Activated CD4-positive, alpha-beta T cell treated with anti-CD3 and anti-CD28 coated beads, Interleukin-2, amount 10 ng/mL, durations not matched to agents 7 days and 5 days (primary cell): ENCODE measurements at regions not wholly inside any gene's neighbourhood (a gene's known extent, or its start where the extent isn't known, plus 50 kb on each side); places are given as distances from the start of the nearest gene placed in this dataset.

Experiments used
- CTCF ChIA-PET: fragments of 350-600 bp; sonication (Branson Sonifier 250); formaldehyde crosslinking; loops from one replicate; lab custom pipeline; 2021; ENCODE audit warnings: antibody characterized with exemption; lab: Charles Lee
- POLR2A ChIA-PET: fragments of 350-600 bp; sonication (Branson Sonifier 250); formaldehyde crosslinking; loops from one replicate; lab custom pipeline; 2021; ENCODE audit warnings: antibody characterized with exemption; lab: Charles Lee
- DNase-seq: peaks from one replicate; pipeline ENCODE4 v3.0.0-alpha.2; 2020
- H3K27ac Mint-ChIP-seq: one replicate; pipeline ENCODE4 v1.8.0; 2021; ENCODE audit warnings: mild to moderate bottlenecking, moderate library complexity, mixed read lengths
- H3K27me3 Mint-ChIP-seq: one replicate; pipeline ENCODE4 v1.8.0; 2021; ENCODE audit warnings: mixed read lengths
- H3K36me3 Mint-ChIP-seq: one replicate; pipeline ENCODE4 v1.8.0; 2021; ENCODE audit warnings: low read depth, mixed read lengths
- H3K4me1 Mint-ChIP-seq: one replicate; pipeline ENCODE4 v1.8.0; 2021; ENCODE audit warnings: mixed read lengths
- H3K4me3 Mint-ChIP-seq: one replicate; pipeline ENCODE4 v1.8.0; 2021; ENCODE audit warnings: mild to moderate bottlenecking, moderate library complexity, mixed read lengths
- H3K9me3 Mint-ChIP-seq: one replicate; pipeline ENCODE4 v1.8.0; 2021; ENCODE audit warnings: mixed read lengths

GRCh38 chr20:39654171-39654570 is 692.0 kb downstream of the DHX35 start:
- no peak overlapping the region for H3K4me3 Mint-ChIP-seq
- H3K27ac Mint-ChIP-seq, result no peak overlapping the region
- no peaks in the 10 kb centered on the region for H3K4me1 Mint-ChIP-seq
- H3K9me3 Mint-ChIP-seq, result no peaks in the 10 kb centered on the region
- ChIA-PET POLR2A (no interaction called here), CTCF (no interaction called here)
- no peaks in the 10 kb centered on the region for H3K36me3 Mint-ChIP-seq
- no peak for DNase-seq
- no peaks in the 10 kb centered on the region for H3K27me3 Mint-ChIP-seq

- POLR2A ChIA-PET, result no interaction called here
- no peak overlapping the region for H3K27ac Mint-ChIP-seq
- CTCF ChIA-PET, result no interaction called here
- DNase-seq, result no peak
- H3K9me3 Mint-ChIP-seq, result no peaks in the 10 kb centered on the region
- H3K4me1 Mint-ChIP-seq, result no peaks in the 10 kb centered on the region
- no peaks in the 10 kb centered on the region for H3K27me3 Mint-ChIP-seq
- no peak overlapping the region for H3K4me3 Mint-ChIP-seq
- no peaks in the 10 kb centered on the region for H3K36me3 Mint-ChIP-seq
These were observed 689.6 kb downstream of the DHX35 start for GRCh38 chr20:39651645-39652325.

- no peak for DNase-seq
- no peaks in the 10 kb centered on the region for H3K27me3 Mint-ChIP-seq
- no peak overlapping the region for H3K27ac Mint-ChIP-seq
- no peaks in the 10 kb centered on the region for H3K36me3 Mint-ChIP-seq
- ChIA-PET POLR2A (no interaction called here), CTCF (no interaction called here)
- no peaks in the 10 kb centered on the region for H3K4me1 Mint-ChIP-seq
- no peaks in the 10 kb centered on the region for H3K9me3 Mint-ChIP-seq
- H3K4me3 Mint-ChIP-seq, result no peak overlapping the region
These were observed 684.8 kb downstream of the DHX35 start for GRCh38 chr20:39646874-39647413.

GRCh38 chr20:39645131-39645530 is 683.0 kb downstream of the DHX35 start:
- Mint-ChIP-seq H3K9me3 (no peaks in the 10 kb centered on the region), H3K4me3 (no peak overlapping the region), H3K27me3 (no peaks in the 10 kb centered on the region), H3K36me3 (no peaks in the 10 kb centered on the region), H3K4me1 (no peaks in the 10 kb centered on the region), H3K27ac (no peak overlapping the region)
- no peak for DNase-seq
- POLR2A ChIA-PET, result no interaction called here
- CTCF ChIA-PET, result interaction anchor here (0.6 to 0.7 kb wide), 2 partner anchors 778 to 989 kb away, joined by 5 read pairs; no protein-coding TSS in a partner anchor

- POLR2A ChIA-PET, result no interaction called here
- Mint-ChIP-seq H3K4me1 (no peaks in the 10 kb centered on the region), H3K36me3 (no peaks in the 10 kb centered on the region), H3K27ac (no peak overlapping the region), H3K27me3 (no peaks in the 10 kb centered on the region), H3K4me3 (no peak overlapping the region), H3K9me3 (no peaks in the 10 kb centered on the region)
- CTCF ChIA-PET, result interaction anchor here (1.2 kb wide), 1 partner anchor 12 kb away, joined by 3 read pairs; no protein-coding TSS in a partner anchor
- no peak for DNase-seq
These were observed 681.1 kb downstream of the DHX35 start for GRCh38 chr20:39643292-39643691.

GRCh38 chr20:39641423-39641822 is 679.3 kb downstream of the DHX35 start:
- Mint-ChIP-seq H3K4me3 (no peak overlapping the region), H3K27ac (no peak overlapping the region), H3K9me3 (no peaks in the 10 kb centered on the region), H3K27me3 (no peaks in the 10 kb centered on the region), H3K36me3 (no peaks in the 10 kb centered on the region), H3K4me1 (no peaks in the 10 kb centered on the region)
- POLR2A ChIA-PET, result no interaction called here
- DNase-seq, result no peak
- CTCF ChIA-PET, result no interaction called here

GRCh38 chr20:39640147-39640546 is 678.0 kb downstream of the DHX35 start:
- no peak overlapping the region for H3K27ac Mint-ChIP-seq

GRCh38 chr20:39638731-39639130 is 676.6 kb downstream of the DHX35 start:
- Mint-ChIP-seq H3K36me3 (no peaks in the 10 kb centered on the region), H3K9me3 (no peaks in the 10 kb centered on the region), H3K27ac (no peak overlapping the region), H3K27me3 (no peaks in the 10 kb centered on the region), H3K4me3 (no peak overlapping the region), H3K4me1 (no peaks in the 10 kb centered on the region)
- no peak for DNase-seq
- POLR2A ChIA-PET, result no interaction called here
- CTCF ChIA-PET, result no interaction called here

More at GRCh38 chr20:39640147-39640546, 678.0 kb downstream of the DHX35 start:
- no peaks in the 10 kb centered on the region for H3K27me3 Mint-ChIP-seq
- ChIA-PET CTCF (no interaction called here), POLR2A (no interaction called here)
- no peak for DNase-seq
- no peaks in the 10 kb centered on the region for H3K9me3 Mint-ChIP-seq
- H3K4me3 Mint-ChIP-seq, result no peak overlapping the region
- H3K36me3 Mint-ChIP-seq, result no peaks in the 10 kb centered on the region
- H3K4me1 Mint-ChIP-seq, result no peaks in the 10 kb centered on the region

GRCh38 chr20:39633689-39634088 is 671.5 kb downstream of the DHX35 start:
- ChIA-PET CTCF (no interaction called here), POLR2A (no interaction called here)
- H3K4me1 Mint-ChIP-seq, result no peaks in the 10 kb centered on the region
- no peak overlapping the region for H3K4me3 Mint-ChIP-seq
- DNase-seq, result no peak
- H3K36me3 Mint-ChIP-seq, result no peaks in the 10 kb centered on the region
- H3K27me3 Mint-ChIP-seq, result no peaks in the 10 kb centered on the region
- H3K9me3 Mint-ChIP-seq, result no peaks in the 10 kb centered on the region
- H3K27ac Mint-ChIP-seq, result no peak overlapping the region

GRCh38 chr20:39632757-39633156 is 670.6 kb downstream of the DHX35 start:
- H3K27me3 Mint-ChIP-seq, result no peaks in the 10 kb centered on the region
- CTCF ChIA-PET, result no interaction called here
- DNase-seq, result no peak
- no peaks in the 10 kb centered on the region for H3K9me3 Mint-ChIP-seq
- no peak overlapping the region for H3K4me3 Mint-ChIP-seq
- no peak overlapping the region for H3K27ac Mint-ChIP-seq
- no peaks in the 10 kb centered on the region for H3K4me1 Mint-ChIP-seq
- POLR2A ChIA-PET, result no interaction called here
- no peaks in the 10 kb centered on the region for H3K36me3 Mint-ChIP-seq

- POLR2A ChIA-PET, result no interaction called here
- H3K27ac Mint-ChIP-seq, result no peak overlapping the region
These were observed 670.0 kb downstream of the DHX35 start for GRCh38 chr20:39632176-39632575.

GRCh38 chr20:39631557-39631956 is 669.4 kb downstream of the DHX35 start:
- H3K27ac Mint-ChIP-seq, result no peak overlapping the region
- POLR2A ChIA-PET, result no interaction called here
- no peaks in the 10 kb centered on the region for H3K36me3 Mint-ChIP-seq
- no peaks in the 10 kb centered on the region for H3K4me1 Mint-ChIP-seq
- no peaks in the 10 kb centered on the region for H3K27me3 Mint-ChIP-seq
- H3K4me3 Mint-ChIP-seq, result no peak overlapping the region
- DNase-seq, result no peak
- CTCF ChIA-PET, result interaction anchor here (1.0 kb wide), 1 partner anchor 12 kb away, joined by 3 read pairs; no protein-coding TSS in a partner anchor
- H3K9me3 Mint-ChIP-seq, result no peaks in the 10 kb centered on the region

More at GRCh38 chr20:39632176-39632575, 670.0 kb downstream of the DHX35 start:
- no peak overlapping the region for H3K4me3 Mint-ChIP-seq
- CTCF ChIA-PET, result no interaction called here
- no peaks in the 10 kb centered on the region for H3K27me3 Mint-ChIP-seq
- DNase-seq, result no peak
- no peaks in the 10 kb centered on the region for H3K36me3 Mint-ChIP-seq
- no peaks in the 10 kb centered on the region for H3K9me3 Mint-ChIP-seq
- no peaks in the 10 kb centered on the region for H3K4me1 Mint-ChIP-seq

- CTCF ChIA-PET, result interaction anchor here (1.0 kb wide), 1 partner anchor 13 kb away, joined by 3 read pairs; no protein-coding TSS in a partner anchor
- no peak for DNase-seq
- Mint-ChIP-seq H3K36me3 (no peaks in the 10 kb centered on the region), H3K4me1 (no peaks in the 10 kb centered on the region), H3K9me3 (no peaks in the 10 kb centered on the region), H3K27ac (no peak overlapping the region), H3K27me3 (no peaks in the 10 kb centered on the region), H3K4me3 (no peak overlapping the region)
- POLR2A ChIA-PET, result no interaction called here
These were observed 668.2 kb downstream of the DHX35 start for GRCh38 chr20:39630215-39630908.
